Thyroid gland (tissue), 4 donors: ENCODE measurements at regions not wholly inside any gene's neighbourhood (a gene's known extent, or its start where the extent isn't known, plus 50 kb on each side); places are given as distances from the start of the nearest gene placed in this dataset.

Experiments used
- POLR2A ChIP-seq, 2 donors: fragments of 450-650 bp; IDR thresholded peaks; one replicate each; pipeline ENCODE4 v1.6.1; 2017; ENCODE audit warnings: antibody characterized with exemption in 2 of 2, mild to moderate bottlenecking in 2 of 2, moderate library complexity in 1 of 2
- TF ChIP-seq, protein P1 (sequence below), 6 experiments: fragments of 200-600 bp in 3 of 6; fragments of 450-650 bp in 3 of 6; sonication (generic) in 3 of 6; IDR thresholded peaks; one replicate each; pipeline ENCODE4 v1.5.1; 2016 to 2019; ENCODE audit warnings: antibody characterized with exemption in 6 of 6, mild to moderate bottlenecking in 2 of 6, inconsistent platforms in 1 of 6, moderate library complexity in 1 of 6

DNA sequence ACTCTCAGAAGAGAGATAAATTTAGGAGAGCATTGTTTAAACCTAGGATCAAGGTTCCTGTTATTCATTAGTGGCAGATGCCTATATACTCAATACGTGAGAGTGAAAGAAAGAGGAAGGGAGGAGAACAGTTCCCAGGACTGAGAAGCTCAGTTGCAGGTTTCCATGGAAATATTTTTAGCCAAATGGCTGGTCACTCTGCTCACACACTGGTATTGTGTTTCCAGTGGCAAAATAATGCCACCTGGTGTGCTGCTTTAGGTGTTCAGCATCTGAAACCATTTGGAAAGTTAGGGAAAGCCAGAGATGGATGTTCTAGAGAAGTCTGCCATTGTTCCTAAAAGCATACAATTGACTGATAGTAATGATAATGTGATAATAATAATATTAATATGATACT is 827.7 kb downstream of the SORCS3 start:
- TF ChIP-seq, protein P1, sequence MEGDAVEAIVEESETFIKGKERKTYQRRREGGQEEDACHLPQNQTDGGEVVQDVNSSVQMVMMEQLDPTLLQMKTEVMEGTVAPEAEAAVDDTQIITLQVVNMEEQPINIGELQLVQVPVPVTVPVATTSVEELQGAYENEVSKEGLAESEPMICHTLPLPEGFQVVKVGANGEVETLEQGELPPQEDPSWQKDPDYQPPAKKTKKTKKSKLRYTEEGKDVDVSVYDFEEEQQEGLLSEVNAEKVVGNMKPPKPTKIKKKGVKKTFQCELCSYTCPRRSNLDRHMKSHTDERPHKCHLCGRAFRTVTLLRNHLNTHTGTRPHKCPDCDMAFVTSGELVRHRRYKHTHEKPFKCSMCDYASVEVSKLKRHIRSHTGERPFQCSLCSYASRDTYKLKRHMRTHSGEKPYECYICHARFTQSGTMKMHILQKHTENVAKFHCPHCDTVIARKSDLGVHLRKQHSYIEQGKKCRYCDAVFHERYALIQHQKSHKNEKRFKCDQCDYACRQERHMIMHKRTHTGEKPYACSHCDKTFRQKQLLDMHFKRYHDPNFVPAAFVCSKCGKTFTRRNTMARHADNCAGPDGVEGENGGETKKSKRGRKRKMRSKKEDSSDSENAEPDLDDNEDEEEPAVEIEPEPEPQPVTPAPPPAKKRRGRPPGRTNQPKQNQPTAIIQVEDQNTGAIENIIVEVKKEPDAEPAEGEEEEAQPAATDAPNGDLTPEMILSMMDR (IDR thresholded peaks at IDR 0.05): no peak
- TF ChIP-seq POLR2A (IDR thresholded peaks at IDR 0.05): no peak
